SKM-1 treated with dmso at 0.1 percent for 144 hours (cell line): ENCODE measurements at regions not wholly inside any gene's neighbourhood (a gene's known extent, or its start where the extent isn't known, plus 50 kb on each side); places are given as distances from the start of the nearest gene placed in this dataset.
"Not testable (repeated sequence)": the region's sequence is repeated elsewhere in the genome, so short reads cannot be mapped to it uniquely, and the experiment has no call there.

Experiments
- DNase-seq: peaks from one replicate; lab custom pipeline; 2025; ENCODE audit not compliant: unreplicated experiment; lab: John Stamatoyannopoulos, UW

DNA sequence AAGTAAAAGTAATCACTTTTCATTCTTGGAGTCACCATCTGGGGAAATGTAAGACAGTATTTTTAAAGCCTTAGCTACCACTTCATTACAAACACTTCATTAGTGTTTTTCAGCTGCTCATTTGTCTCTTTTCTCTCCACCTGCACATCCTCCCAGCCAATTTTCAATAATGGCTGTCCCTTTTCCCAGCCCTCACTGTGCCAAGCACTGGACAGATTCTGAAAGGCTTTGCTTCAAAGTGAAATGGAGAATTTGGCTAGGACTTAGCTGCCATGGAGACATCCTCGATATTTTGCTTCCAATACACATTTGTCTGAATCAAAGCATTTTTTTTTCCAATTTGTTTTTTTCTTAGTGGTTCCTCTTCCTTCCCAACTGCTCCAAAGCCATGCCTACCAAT lies 272.4 kb upstream of the NRXN1 start:
- DNase-seq, result no peak

DNA sequence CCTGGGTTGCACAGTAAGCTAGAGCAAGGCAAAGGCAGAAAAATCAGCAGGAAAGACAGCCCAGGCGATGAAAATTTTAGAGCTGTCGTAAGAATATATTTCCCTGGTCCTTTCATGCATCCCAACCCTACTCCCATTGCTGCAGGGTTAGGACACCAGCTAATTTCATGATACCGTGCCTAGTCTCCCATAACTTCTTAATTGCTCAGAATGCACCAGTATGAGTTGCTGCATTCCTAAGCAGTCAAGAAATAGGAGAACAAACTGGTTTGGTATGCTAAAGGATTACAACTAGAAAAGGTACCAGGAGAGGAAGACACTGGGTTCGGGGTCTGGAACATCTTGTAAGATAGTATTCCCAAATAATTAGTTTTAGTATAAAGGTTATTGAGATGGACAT lies 269.4 kb upstream of the NRXN1 start:
- DNase-seq, result no peak

DNA sequence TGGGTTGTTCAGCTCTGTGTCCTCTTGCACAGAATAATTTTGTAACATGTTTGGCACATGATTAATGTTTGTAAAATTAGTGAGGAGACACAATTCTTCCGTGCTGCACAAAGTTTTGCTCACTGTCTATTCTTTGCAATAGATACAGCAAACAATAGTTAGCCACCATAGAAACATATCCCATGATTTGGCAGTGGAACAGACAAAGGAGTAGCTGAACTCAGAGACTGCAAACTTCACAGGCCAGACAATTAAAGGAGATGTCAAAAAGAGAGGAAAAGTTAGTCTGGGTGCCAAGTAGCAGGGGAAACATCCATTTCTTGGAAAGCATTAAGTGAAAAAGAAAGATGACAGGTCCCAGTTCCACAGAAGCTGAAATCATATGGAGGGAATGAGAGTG lies 267.4 kb upstream of the NRXN1 start:
- no peak for DNase-seq

GRCh38 chr2:51297488-51297887 lies 265.6 kb upstream of the NRXN1 start:
- DNase-seq, result no peak

DNA sequence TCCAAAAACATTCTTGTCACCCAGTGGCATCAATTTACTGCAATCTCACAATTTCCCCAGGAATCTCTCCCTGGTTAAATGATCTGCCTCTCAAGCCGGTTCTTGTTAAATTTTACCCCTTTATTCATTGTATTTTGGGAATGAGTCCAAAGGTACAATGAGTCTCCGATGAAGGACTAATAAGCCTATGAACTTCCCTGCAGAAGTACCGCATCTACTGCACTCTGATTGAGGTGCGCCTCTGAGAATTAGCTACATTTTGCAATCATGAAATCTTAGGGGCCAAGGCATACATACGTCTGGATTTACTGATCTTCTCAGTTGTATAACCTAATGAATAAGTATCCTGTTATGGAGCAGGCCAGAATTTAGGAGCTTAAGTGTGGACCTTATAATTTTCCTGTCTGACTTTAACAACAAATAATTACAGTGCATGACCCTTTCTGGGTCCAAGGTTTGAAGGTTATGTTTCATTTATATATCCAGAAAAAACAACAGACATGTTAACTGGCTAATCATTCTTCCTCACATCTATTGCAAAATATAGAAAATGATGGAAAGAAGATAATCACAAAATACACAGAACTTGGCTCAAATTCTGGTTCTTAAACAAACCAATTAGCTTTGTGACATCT lies 261.8 kb upstream of the NRXN1 start:
- DNase-seq, result no peak

GRCh38 chr2:51291762-51292551 lies 260.0 kb upstream of the NRXN1 start:
- no peak for DNase-seq

GRCh38 chr2:51290725-51291124 lies 258.8 kb upstream of the NRXN1 start:
- DNase-seq, result no peak

- no peak for DNase-seq
Measured at GRCh38 chr2:51289045-51289444, 257.1 kb upstream of the NRXN1 start.

GRCh38 chr2:51268191-51268590 lies 236.3 kb upstream of the NRXN1 start:
- DNase-seq, result no peak

DNA sequence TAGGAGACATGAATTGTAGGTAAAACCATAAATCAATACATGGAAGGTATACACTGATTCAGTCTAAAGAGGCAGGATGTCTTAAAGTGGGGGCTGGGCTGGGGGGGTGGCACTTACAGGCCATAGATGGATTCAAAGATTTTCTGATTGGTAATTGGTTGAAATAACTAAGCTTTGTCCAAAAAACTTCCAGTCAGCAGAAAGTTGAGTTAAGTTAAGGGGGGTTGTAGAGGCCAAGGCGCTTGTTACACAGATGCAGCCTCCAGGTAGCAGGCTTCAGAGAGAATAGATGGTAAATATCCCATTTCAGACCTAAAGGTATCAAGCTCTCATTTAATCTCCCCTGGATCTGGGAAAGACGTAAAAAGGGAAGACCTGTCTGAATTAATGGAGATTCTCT lies 233.6 kb upstream of the NRXN1 start:
- no peak for DNase-seq

- no peak for DNase-seq
Measured at GRCh38 chr2:51263951-51264350, 232.0 kb upstream of the NRXN1 start.

GRCh38 chr2:51263101-51263500 lies 231.2 kb upstream of the NRXN1 start:
- DNase-seq, result not testable (repeated sequence)

DNA sequence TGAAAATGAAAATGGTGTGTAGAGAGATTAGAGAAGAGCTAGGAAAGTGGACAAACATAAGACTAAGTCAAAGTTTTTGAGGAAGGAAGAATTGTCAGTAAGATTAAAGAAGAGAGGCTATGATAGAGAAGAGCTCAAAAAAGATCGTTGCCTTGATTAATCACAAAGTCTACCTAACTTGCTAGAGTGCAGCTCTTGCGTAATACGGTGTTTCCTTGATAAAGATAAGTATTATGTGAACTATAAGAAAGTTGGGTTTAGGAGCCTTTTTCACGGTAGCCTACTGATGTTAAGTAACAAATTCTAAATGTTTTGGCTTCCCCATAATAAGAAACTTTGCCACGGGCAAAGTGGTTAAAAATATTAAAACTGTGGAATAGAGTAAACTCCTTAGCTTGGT lies 226.4 kb upstream of the NRXN1 start:
- no peak for DNase-seq

DNA sequence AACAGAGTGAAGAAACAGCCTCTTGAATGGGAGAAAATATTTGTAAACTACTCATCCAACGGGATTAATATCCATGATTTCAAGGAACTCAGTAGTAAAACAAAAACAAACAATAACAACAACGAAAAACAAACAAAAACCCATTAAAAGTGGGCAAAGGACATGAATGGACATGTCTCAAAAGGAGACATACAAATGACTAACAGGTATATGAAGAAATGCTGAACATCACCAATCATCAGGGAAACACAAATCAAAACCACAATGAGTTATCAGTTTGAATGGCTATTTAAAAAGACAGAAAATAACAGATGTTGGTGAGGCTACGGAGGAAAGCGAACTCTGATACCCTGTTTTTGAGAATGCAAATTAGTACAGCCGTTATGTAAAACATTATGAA lies 224.8 kb upstream of the NRXN1 start:
- DNase-seq, result no peak

- no peak for DNase-seq
Measured at GRCh38 chr2:51251356-51251755, 219.4 kb upstream of the NRXN1 start.

DNA sequence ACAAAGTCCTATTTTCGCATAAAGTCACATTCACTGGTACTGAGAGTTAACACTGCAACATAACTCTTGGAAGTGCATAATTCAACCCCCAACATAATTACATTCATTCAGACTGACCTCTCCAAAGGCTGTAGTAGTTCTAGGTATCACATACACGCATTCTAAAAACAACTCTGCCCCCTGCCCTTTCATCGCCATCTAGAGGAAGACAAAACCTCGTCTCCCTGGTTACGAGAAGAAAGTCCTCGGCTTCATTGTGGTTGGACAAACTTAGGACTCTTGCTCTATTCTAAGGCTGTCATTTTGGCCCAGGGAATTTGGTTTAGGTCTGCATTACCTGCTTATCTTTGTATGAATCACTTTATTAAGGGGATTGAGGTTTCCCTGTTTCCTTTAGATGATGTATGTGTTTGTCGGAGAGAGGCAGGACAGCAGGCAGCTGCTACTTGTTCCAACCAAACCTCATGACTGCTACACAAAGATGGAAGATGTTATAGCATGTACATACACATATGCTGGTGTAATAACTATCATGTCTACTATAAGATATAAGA lies 215.4 kb upstream of the NRXN1 start:
- DNase-seq, result no peak

GRCh38 chr2:51243892-51244535 lies 212.1 kb upstream of the NRXN1 start:
- DNase-seq, result no peak

DNA sequence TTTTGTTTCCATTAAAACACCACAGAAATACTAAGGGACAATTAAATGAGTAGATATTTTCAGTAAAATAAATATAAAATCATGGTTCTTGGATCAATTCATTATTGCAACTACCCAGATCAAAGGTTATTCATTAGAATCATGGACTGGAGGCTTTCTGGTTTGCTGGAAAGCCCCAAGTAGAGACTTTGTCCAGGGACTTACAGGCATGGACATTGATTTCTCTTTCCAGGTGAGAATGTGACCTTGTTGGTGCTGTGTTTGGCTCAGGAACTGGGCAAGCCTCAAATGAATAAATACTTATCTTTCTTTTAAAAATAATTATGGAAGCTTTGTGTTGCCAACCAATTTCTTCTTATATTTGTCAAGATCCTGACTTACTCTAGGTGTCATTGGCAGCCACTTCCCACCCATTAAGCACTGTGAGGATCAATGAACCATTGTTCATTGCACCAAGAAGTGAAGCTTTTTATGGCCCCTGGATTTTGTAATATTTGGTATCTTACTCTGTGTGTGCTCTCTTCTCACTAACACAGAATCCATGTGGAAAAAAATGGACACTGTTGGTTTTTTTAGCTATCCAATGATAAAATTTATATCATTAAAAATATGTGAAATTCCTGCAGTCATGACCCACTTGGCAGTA lies 205.8 kb upstream of the NRXN1 start:
- DNase-seq, result no peak

DNA sequence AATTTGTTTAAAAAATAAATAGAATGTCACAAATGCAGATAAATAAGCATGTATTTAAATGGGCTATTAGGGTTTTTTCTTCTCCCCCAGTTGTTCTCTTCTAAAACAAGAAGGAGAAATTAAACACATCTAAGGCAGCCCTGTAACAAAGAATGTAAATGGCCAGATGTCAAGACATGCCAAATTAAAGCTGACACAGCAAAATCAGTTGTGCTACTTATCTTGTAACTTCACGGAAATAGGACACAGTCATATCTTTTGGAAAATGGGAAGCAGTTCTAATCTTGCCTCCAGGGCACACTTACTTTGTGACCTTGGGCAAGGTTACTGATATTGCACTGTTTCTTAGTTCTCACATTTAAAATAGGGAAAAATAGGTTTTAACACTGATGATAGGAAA lies 200.1 kb upstream of the NRXN1 start:
- DNase-seq, result no peak

DNA sequence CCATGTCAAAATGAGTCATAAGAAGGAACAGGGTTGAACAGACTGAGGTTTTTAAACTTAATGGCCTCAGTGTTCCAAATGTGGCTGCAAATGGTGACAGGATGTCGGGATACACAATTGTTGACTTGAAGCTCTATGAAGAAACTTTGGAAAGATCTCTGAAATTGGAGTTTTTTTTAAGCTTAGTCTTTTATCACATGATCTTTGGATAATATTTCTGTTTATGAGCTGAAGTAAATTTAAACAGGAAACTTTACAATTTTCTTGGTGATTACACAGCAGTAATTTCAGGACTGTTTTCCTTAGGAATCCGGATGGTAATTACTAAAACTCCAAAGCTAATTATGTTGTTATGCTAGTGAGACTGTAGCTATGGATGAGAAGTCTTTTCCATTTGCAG lies 199.1 kb upstream of the NRXN1 start:
- DNase-seq, result no peak

DNA sequence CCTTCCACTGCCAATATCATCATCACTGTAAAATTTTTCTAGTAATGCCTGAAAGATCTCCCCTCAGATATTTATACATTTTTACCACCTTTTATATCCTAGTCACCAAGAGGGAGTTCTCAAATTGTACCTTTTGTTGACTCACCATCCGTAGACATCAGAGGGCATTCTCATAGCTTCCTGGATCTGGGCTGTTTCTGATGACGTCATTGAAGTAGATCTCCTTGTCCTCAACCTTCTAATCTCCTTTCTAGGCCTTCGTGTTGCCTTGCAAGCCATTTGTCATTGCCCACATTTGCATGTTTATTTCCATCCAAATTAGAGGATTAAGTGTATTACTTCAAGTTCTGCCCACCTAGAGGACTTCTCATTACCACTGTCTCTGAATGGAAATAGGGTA lies 193.4 kb upstream of the NRXN1 start:
- no peak for DNase-seq

- DNase-seq, result peak; percentile 16
Measured at GRCh38 chr2:51224790-51225189, 192.9 kb upstream of the NRXN1 start.
